ENCODE measurements at regions not wholly inside any gene's neighbourhood (a gene's known extent, or its start where the extent isn't known, plus 50 kb on each side); places are given as distances from the start of the nearest gene placed in this dataset.

DNA sequence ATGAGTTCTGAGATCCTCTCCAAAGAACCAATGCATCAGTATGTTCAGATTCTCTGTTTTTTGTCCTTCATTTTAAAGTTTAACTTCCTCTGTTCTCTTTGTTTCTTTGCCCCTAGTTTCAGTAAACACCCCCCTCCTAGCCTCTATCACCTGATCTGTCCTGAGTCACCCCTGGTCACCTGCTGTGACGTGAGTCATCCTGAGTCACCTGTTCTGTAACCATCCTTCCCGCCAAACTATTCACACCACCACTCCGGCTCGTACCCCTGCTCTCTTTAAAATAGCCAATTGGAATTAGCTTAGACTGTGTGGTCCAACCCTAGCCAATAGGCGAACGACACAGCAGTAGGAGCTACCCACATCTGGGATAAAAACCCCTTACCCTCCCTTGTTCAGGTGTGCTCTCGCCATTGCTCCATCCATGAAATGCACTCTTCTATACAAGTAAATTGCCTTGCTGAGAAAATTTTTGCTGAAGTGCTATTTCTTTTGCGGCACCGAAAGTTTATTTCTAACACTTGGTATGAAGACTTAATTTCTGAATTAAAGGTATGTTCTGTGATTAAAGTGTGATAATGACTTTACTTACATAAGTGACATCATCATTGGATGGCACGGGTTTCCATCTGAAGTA lies 318.4 kb downstream of the AASDHPPT start:
- Histone ChIP-seq H3K4me1 (no peaks in the 10 kb centered on the region), H3K27ac (no peak overlapping the region), H3K27me3 (no peaks in the 10 kb centered on the region), H3K36me3 (no peaks in the 10 kb centered on the region), H3K9me3 (no peaks in the 10 kb centered on the region), H3K4me3 (no peak overlapping the region)
- TF ChIP-seq, protein P1, sequence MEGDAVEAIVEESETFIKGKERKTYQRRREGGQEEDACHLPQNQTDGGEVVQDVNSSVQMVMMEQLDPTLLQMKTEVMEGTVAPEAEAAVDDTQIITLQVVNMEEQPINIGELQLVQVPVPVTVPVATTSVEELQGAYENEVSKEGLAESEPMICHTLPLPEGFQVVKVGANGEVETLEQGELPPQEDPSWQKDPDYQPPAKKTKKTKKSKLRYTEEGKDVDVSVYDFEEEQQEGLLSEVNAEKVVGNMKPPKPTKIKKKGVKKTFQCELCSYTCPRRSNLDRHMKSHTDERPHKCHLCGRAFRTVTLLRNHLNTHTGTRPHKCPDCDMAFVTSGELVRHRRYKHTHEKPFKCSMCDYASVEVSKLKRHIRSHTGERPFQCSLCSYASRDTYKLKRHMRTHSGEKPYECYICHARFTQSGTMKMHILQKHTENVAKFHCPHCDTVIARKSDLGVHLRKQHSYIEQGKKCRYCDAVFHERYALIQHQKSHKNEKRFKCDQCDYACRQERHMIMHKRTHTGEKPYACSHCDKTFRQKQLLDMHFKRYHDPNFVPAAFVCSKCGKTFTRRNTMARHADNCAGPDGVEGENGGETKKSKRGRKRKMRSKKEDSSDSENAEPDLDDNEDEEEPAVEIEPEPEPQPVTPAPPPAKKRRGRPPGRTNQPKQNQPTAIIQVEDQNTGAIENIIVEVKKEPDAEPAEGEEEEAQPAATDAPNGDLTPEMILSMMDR (IDR thresholded peaks at IDR 0.05), result no peak
- intact Hi-C loops (cut with DNase I), result no loop called here
- no peak for DNase-seq (ENCODE audit: low spot score in 2 of 2)

- Histone ChIP-seq H3K36me3 (no peaks in the 10 kb centered on the region), H3K4me3 (no peak overlapping the region), H3K27ac (no peak overlapping the region), H3K9me3 (no peaks in the 10 kb centered on the region), H3K4me1 (no peaks in the 10 kb centered on the region), H3K27me3 (no peaks in the 10 kb centered on the region)
- intact Hi-C loops (cut with DNase I), result no loop called here
- TF ChIP-seq, protein P1 (IDR thresholded peaks at IDR 0.05), result no peak
- no peak for DNase-seq (ENCODE audit: low spot score in 2 of 2)
These were observed 320.5 kb downstream of the AASDHPPT start for GRCh38 chr11:106397787-106398501.

- no peak overlapping the region for H3K27ac ChIP-seq
- H3K4me1 ChIP-seq, result no peaks in the 10 kb centered on the region
- TF ChIP-seq, protein P1 (IDR thresholded peaks at IDR 0.05), result no peak
- H3K27me3 ChIP-seq, result no peaks in the 10 kb centered on the region
- no peak overlapping the region for H3K4me3 ChIP-seq
- intact Hi-C loops (cut with DNase I), result no loop called here
- DNase-seq (ENCODE audit: low spot score in 2 of 2), result no peak
- no peaks in the 10 kb centered on the region for H3K36me3 ChIP-seq
- H3K9me3 ChIP-seq, result no peaks in the 10 kb centered on the region
These were observed 321.1 kb downstream of the AASDHPPT start for GRCh38 chr11:106398502-106399075.

- intact Hi-C loops (cut with DNase I), result no loop called here
- H3K9me3 ChIP-seq, result no peaks in the 10 kb centered on the region
- no peaks in the 10 kb centered on the region for H3K36me3 ChIP-seq
- H3K27me3 ChIP-seq, result no peaks in the 10 kb centered on the region
- DNase-seq (ENCODE audit: low spot score in 2 of 2), result peak in 1 of 2 donors; percentile 74
- TF ChIP-seq, protein P1 (IDR thresholded peaks at IDR 0.05), result no peak
- no peaks in the 10 kb centered on the region for H3K4me1 ChIP-seq
- H3K27ac ChIP-seq, result no peak overlapping the region
- H3K4me3 ChIP-seq, result no peak overlapping the region
These were observed 321.6 kb downstream of the AASDHPPT start for GRCh38 chr11:106399076-106399511.

- H3K4me3 ChIP-seq, result no peak overlapping the region
- H3K4me1 ChIP-seq, result no peaks in the 10 kb centered on the region
- no peaks in the 10 kb centered on the region for H3K36me3 ChIP-seq
- TF ChIP-seq, protein P1 (IDR thresholded peaks at IDR 0.05), result no peak
- no peaks in the 10 kb centered on the region for H3K27me3 ChIP-seq
- DNase-seq (ENCODE audit: low spot score in 2 of 2), result no peak
- H3K27ac ChIP-seq, result no peak overlapping the region
- intact Hi-C loops (cut with DNase I), result no loop called here
- H3K9me3 ChIP-seq, result no peaks in the 10 kb centered on the region
These were observed 322.2 kb downstream of the AASDHPPT start for GRCh38 chr11:106399624-106400023.

All from ascending aorta (tissue), 2 donors.